Thymus (tissue), 11 donors: ENCODE measurements at regions not wholly inside any gene's neighbourhood (a gene's known extent, or its start where the extent isn't known, plus 50 kb on each side); places are given as distances from the start of the nearest gene placed in this dataset.

Experiments
- DNase-seq, 9 donors: peaks; one replicate each; pipeline ENCODE4 v3.0.0-alpha.2; 2013; ENCODE audit warnings: low spot score in 9 of 9, low read depth in 6 of 9, missing footprints in 1 of 9
- H3K27ac ChIP-seq, 2 donors: one replicate each; pipeline ENCODE4 v1.5.1; 2013; ENCODE audit warnings: control low read depth in 1 of 2, low read depth in 1 of 2, low read length in 1 of 2, mild to moderate bottlenecking in 1 of 2, moderate library complexity in 1 of 2
- H3K27me3 ChIP-seq, 2 donors: one replicate each; pipeline ENCODE4 v1.5.1; 2013; ENCODE audit warnings: low read length in 1 of 2; ENCODE audit not compliant: control insufficient read depth in 2 of 2, insufficient read depth in 1 of 2
- H3K36me3 ChIP-seq, 2 donors: one replicate each; pipeline ENCODE4 v1.5.1; 2013; ENCODE audit warnings: low read length in 1 of 2, mild to moderate bottlenecking in 1 of 2, moderate library complexity in 1 of 2; ENCODE audit not compliant: control insufficient read depth in 2 of 2, insufficient read depth in 2 of 2
- H3K4me1 ChIP-seq, 2 donors: one replicate each; pipeline ENCODE4 v1.5.1; 2013; ENCODE audit warnings: low read length in 2 of 2; ENCODE audit not compliant: control insufficient read depth in 2 of 2, insufficient read depth in 2 of 2
- H3K4me3 ChIP-seq, 2 donors: one replicate each; pipeline ENCODE4 v1.5.1; 2013; ENCODE audit warnings: low read length in 2 of 2, control low read depth in 1 of 2, mild to moderate bottlenecking in 1 of 2
- H3K9me3 ChIP-seq, 2 donors: one replicate each; pipeline ENCODE4 v1.5.1; 2013; ENCODE audit warnings: low read length in 1 of 2, mild to moderate bottlenecking in 1 of 2; ENCODE audit not compliant: control insufficient read depth in 2 of 2, insufficient read depth in 1 of 2
- WGBS: extraction: QIAGEN DNeasy Blood & Tissue Kit; methylation state at CpG from one replicate; pipeline ENCODE4 v1.1.7; 2013; 5-methylcytosine and 5-hydroxymethylcytosine counted together
- donor health status: healthy.

DNA sequence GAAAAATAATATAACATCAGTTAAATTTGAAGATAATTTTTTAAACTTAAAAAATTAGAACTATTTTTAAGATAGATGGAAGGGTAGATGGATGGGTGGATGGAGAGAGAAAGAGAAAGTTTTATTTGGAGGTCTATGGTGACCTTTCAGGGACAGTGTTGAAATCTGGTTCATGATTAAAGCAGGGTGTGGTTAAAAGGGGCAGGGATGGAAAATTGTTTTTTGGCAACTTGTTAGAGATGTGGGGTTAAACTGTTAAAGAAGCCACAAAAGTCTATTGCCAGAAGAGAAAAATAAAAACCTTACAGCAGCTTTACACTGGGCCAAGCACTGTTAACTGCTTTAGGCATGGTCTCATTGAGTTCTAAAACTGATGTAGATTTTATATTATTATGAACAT is 134.9 kb upstream of the GORAB start:
- Histone ChIP-seq H3K4me3 (no peak overlapping the region), H3K27me3 (no peaks in the 10 kb centered on the region), H3K9me3 (no peaks in the 10 kb centered on the region), H3K4me1 (no peaks in the 10 kb centered on the region), H3K27ac (no peak overlapping the region), H3K36me3 (no peaks in the 10 kb centered on the region)
- no peak for DNase-seq

GRCh38 chr1:170402476-170403311 is 129.3 kb upstream of the GORAB start:
- WGBS, result 96% methylated on average over 4 of the region's 4 CpGs
- H3K4me3 ChIP-seq, result no peak overlapping the region
- no peak overlapping the region for H3K27ac ChIP-seq
- no peak for DNase-seq
- no peaks in the 10 kb centered on the region for H3K4me1 ChIP-seq
- H3K36me3 ChIP-seq, result no peaks in the 10 kb centered on the region
- no peaks in the 10 kb centered on the region for H3K9me3 ChIP-seq
- H3K27me3 ChIP-seq, result no peaks in the 10 kb centered on the region

- Histone ChIP-seq H3K4me1 (no peaks in the 10 kb centered on the region), H3K27ac (no peak overlapping the region), H3K9me3 (no peaks in the 10 kb centered on the region), H3K36me3 (no peaks in the 10 kb centered on the region), H3K27me3 (no peaks in the 10 kb centered on the region), H3K4me3 (no peak overlapping the region)
- 93% methylated on average over 2 of the region's 2 CpGs for WGBS
- no peak for DNase-seq
Observed at GRCh38 chr1:170407138-170407537, 124.8 kb upstream of the GORAB start.

DNA sequence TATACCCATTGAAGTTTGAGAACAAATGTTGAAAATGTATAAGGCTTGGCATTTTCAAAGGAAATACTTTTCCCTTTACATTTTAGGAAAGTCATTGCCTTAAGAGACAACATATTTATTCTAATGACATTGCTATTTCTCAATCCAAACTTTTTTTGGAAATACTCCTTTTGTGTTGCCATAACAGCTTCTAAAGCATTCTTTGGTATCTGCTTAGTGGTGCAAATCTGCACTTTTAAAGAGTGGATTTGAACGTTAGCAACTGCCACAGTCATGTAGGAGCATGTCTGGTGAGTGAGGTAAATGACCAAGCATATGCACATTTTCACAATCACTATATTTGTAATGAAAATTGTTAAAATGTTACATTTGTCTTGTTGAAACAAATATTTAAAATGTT is 124.4 kb upstream of the GORAB start:
- WGBS, result 78% methylated on average over 1 of the region's 1 CpG
- H3K4me3 ChIP-seq, result no peak overlapping the region
- H3K4me1 ChIP-seq, result no peaks in the 10 kb centered on the region
- H3K27me3 ChIP-seq, result no peaks in the 10 kb centered on the region
- no peak for DNase-seq
- H3K36me3 ChIP-seq, result no peaks in the 10 kb centered on the region
- H3K9me3 ChIP-seq, result no peaks in the 10 kb centered on the region
- no peak overlapping the region for H3K27ac ChIP-seq

- 94% methylated on average over 2 of the region's 2 CpGs for WGBS
Observed at GRCh38 chr1:170410401-170411166, 121.4 kb upstream of the GORAB start.

GRCh38 chr1:170414989-170415709 is 116.8 kb upstream of the GORAB start:
- no peak for DNase-seq
- H3K27me3 ChIP-seq, result no peaks in the 10 kb centered on the region
- H3K4me3 ChIP-seq, result no peak overlapping the region
- 53% methylated on average over 3 of the region's 3 CpGs for WGBS
- H3K4me1 ChIP-seq, result no peaks in the 10 kb centered on the region
- H3K9me3 ChIP-seq, result no peaks in the 10 kb centered on the region
- H3K36me3 ChIP-seq, result no peaks in the 10 kb centered on the region
- H3K27ac ChIP-seq, result no peak overlapping the region

More at GRCh38 chr1:170410401-170411166, 121.4 kb upstream of the GORAB start:
- no peaks in the 10 kb centered on the region for H3K36me3 ChIP-seq
- no peaks in the 10 kb centered on the region for H3K4me1 ChIP-seq
- no peak overlapping the region for H3K4me3 ChIP-seq
- H3K27me3 ChIP-seq, result no peaks in the 10 kb centered on the region
- H3K27ac ChIP-seq, result no peak overlapping the region
- DNase-seq, result no peak
- no peaks in the 10 kb centered on the region for H3K9me3 ChIP-seq

DNA sequence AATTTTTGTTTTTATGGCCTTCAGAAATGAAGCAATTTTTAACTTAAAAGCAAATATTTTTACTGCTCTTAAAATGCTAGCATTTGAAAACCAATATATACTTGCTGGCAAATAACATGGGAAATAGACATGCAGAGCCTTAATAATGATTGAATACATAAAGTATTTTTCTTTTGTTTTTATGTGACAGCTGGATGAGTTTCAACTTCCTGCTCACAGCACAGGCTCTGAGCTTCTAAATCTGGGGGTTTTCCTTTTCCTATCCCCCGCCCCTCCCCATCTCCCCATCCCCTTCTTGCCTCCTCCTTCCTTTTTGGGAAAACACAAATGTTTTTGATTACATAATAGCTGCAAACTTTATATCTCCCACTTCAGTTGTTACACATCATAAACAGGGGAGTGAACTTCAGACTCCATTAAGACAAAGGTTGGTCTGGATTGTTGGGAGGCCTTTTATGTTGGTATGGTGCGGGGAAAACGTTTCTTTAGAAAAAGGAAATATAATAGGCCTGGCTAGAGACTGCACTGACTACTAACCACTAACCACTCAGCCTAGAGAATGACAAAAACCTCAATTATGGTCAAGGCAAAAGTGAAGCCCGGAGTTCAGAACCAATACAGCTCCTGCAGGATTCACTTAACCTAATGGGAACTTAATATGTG is 116.1 kb upstream of the GORAB start:
- no peak overlapping the region for H3K27ac ChIP-seq
- no peak for DNase-seq
- WGBS, result 69% methylated on average over 4 of the region's 4 CpGs

GRCh38 chr1:170424346-170424745 is 107.6 kb upstream of the GORAB start:
- Histone ChIP-seq H3K4me1 (no peaks in the 10 kb centered on the region), H3K36me3 (no peaks in the 10 kb centered on the region), H3K27me3 (no peaks in the 10 kb centered on the region), H3K9me3 (no peaks in the 10 kb centered on the region), H3K4me3 (no peak overlapping the region), H3K27ac (no peak overlapping the region)
- 83% methylated on average over 1 of the region's 1 CpG for WGBS
- DNase-seq, result no peak

More for the DNA sequence above, 116.1 kb upstream of the GORAB start:
- Histone ChIP-seq H3K36me3 (no peaks in the 10 kb centered on the region), H3K4me3 (no peak overlapping the region), H3K9me3 (no peaks in the 10 kb centered on the region), H3K4me1 (no peaks in the 10 kb centered on the region), H3K27me3 (no peaks in the 10 kb centered on the region)
